ENCODE measurements at regions not wholly inside any gene's neighbourhood (a gene's known extent, or its start where the extent isn't known, plus 50 kb on each side); places are given as distances from the start of the nearest gene placed in this dataset.

DNA sequence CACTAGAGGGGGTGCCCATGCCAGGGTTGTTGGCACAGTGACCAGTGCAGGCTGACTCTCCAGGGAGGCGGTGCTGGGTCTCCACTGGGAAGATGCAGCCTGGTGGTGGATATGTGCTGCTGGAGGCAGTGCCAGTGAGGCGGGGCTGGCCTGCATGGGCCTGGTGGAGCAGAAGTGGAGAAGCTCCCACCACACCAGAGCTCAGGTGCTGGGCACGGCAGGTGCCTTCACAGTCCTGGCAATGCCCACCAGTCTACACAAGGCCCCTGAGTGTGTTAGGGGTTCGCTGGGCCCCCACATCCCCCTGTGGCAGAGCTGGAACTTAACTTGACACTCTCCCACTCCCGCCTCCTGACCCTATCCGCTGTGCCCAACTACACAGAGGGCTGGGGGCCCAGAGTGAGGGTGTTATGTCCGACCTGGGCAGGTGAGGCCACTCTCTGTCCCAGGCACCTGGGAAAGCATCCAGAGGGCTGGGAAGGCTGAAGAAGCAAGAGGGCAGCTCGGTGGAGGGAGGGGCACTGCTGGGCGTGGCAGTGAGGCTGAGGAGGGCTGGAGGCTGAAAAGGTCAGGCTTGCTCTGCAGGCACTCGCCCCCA, 102.4 kb upstream of the B3GAT1 start:
- no peak for DNase-seq
- POLR2A ChIA-PET (ENCODE audit: unreplicated experiment) = no interaction called here
- TF ChIP-seq, protein P1, sequence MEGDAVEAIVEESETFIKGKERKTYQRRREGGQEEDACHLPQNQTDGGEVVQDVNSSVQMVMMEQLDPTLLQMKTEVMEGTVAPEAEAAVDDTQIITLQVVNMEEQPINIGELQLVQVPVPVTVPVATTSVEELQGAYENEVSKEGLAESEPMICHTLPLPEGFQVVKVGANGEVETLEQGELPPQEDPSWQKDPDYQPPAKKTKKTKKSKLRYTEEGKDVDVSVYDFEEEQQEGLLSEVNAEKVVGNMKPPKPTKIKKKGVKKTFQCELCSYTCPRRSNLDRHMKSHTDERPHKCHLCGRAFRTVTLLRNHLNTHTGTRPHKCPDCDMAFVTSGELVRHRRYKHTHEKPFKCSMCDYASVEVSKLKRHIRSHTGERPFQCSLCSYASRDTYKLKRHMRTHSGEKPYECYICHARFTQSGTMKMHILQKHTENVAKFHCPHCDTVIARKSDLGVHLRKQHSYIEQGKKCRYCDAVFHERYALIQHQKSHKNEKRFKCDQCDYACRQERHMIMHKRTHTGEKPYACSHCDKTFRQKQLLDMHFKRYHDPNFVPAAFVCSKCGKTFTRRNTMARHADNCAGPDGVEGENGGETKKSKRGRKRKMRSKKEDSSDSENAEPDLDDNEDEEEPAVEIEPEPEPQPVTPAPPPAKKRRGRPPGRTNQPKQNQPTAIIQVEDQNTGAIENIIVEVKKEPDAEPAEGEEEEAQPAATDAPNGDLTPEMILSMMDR (conservative IDR thresholded peaks at IDR 0.05) = no peak
- TF ChIP-seq EZH2 (IDR thresholded peaks at IDR 0.05; ENCODE audit: low read depth) = no peak

DNA sequence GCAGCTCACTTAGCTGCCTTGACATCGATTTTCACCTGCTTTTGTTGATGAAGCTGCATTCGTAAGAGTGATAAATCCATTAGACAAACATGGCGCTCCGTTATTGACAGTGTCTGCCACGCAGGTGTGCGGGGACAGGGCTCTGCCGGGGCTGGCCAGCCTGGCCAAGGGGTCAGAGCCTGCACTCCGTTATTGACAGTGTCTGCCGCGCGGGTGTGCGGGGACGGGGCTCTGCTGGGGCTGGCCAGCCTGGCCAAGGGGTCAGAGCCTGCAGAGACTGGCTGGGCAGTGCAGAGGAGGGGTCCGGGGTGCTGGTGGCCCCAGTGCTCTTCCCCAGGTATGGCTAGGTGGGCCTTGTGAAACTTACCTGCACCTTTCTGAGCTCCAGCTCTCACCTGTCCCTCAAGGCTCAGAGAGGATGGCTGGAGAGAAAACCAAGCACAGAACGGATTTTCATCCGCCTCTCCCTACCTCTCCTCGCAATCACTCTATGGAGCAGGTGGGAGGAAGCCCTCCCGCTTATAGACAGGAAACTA, 101.6 kb upstream of the B3GAT1 start:
- Histone ChIP-seq H3K27me3 (ENCODE audit: insufficient read depth, low read depth) (peaks cover 100% of the 10 kb centered on the region), H3K9me2 (ENCODE audit: insufficient read depth) (no peaks in the 10 kb centered on the region), H3K27ac (no peak overlapping the region), H3K4me1 (replicated peaks; ENCODE audit: insufficient read depth) (no peaks in the 10 kb centered on the region), H3K4me2 (no peak overlapping the region), H3F3A (ENCODE audit: insufficient read depth, low read depth) (no peaks in the 10 kb centered on the region), H3K36me3 (ENCODE audit: low read depth) (no peaks in the 10 kb centered on the region), H3K4me3 (no peak overlapping the region), H3K79me2 (ENCODE audit: low read depth) (no peaks in the 10 kb centered on the region), H2AFZ (no peak overlapping the region), H3K9me3 (ENCODE audit: insufficient read depth, low read depth) (no peaks in the 10 kb centered on the region), H4K20me1 (ENCODE audit: insufficient read depth) (no peaks in the 10 kb centered on the region)
- no peak for DNase-seq
- POLR2A ChIA-PET (ENCODE audit: unreplicated experiment) = no interaction called here
- no TSS peak for BruUV-seq (replicated peaks)
- intact Hi-C loops (cut with micrococcal nuclease; ENCODE audit: unreplicated experiment) = no loop called here
- TF ChIP-seq, protein P1 (conservative IDR thresholded peaks at IDR 0.05) = no peak
- TF ChIP-seq EZH2 (IDR thresholded peaks at IDR 0.05; ENCODE audit: low read depth) = no peak
- CTCF ChIA-PET = no interaction called here

More for the DNA sequence above, 102.4 kb upstream of the B3GAT1 start:
- Histone ChIP-seq H3K27me3 (ENCODE audit: insufficient read depth, low read depth) (peaks cover 100% of the 10 kb centered on the region), H3K9me3 (ENCODE audit: insufficient read depth, low read depth) (no peaks in the 10 kb centered on the region), H3K4me3 (no peak overlapping the region), H3K4me1 (replicated peaks; ENCODE audit: insufficient read depth) (no peaks in the 10 kb centered on the region), H3F3A (ENCODE audit: insufficient read depth, low read depth) (no peaks in the 10 kb centered on the region), H4K20me1 (ENCODE audit: insufficient read depth) (no peaks in the 10 kb centered on the region), H3K27ac (no peak overlapping the region), H3K4me2 (no peak overlapping the region), H3K36me3 (ENCODE audit: low read depth) (no peaks in the 10 kb centered on the region), H2AFZ (no peak overlapping the region), H3K9me2 (ENCODE audit: insufficient read depth) (no peaks in the 10 kb centered on the region), H3K79me2 (ENCODE audit: low read depth) (no peaks in the 10 kb centered on the region)
- BruUV-seq (replicated peaks) = no TSS peak
- CTCF ChIA-PET = no interaction called here
- intact Hi-C loops (cut with micrococcal nuclease; ENCODE audit: unreplicated experiment) = no loop called here

DNA sequence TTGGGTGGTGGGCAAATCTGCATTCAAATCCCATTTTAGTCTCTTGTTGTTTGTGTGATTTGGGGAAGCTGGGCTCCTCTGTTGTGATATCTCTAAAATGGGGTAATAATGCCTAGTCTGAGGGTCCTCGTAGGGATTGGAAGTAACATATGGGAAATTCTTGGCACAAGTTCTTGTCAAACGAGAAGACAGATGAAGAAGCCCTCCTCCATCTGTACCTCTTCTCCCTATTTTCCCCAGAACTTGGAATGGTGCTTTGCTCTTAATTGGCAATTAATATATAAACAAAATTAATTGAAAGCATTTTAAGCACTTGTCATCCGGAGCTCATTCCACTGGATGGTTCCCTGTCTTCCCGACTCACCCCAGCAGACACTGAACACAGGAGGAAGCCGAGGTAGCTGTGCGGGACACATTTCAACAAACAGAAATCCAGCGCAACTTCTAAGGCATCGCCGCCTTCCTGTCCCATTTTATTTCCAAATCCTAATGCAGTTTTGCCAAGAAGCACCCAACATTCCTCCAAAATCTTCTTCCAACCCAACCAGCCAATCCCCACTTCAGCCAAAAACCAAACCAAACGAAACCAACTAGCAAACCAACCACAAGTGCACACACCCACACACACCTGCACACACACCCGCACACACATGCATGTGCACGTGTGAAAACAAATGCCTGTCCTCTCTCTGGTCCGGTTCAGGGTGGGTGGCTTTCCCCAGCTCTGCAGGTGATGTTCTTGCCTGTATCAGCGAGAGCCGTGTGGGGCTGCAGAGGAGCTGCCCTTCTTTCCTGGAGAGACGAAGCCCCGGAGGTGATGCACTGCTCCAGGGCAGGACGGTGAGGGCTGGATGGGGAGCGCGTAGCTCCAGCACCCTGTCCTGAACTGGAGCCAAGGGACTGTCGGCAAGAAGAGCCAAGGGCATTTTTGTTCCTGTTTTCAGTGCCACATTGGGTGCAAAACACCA, 100.8 kb upstream of the B3GAT1 start:
- H3K27me3 ChIP-seq (ENCODE audit: insufficient read depth, low read depth) = peaks cover 100% of the 10 kb centered on the region
- ChIA-PET POLR2A (ENCODE audit: unreplicated experiment) (no interaction called here), CTCF (no interaction called here)
- no peaks in the 10 kb centered on the region for H3K79me2 ChIP-seq (ENCODE audit: low read depth)
- H3K4me1 ChIP-seq (replicated peaks; ENCODE audit: insufficient read depth) = no peaks in the 10 kb centered on the region
- H3K9me3 ChIP-seq (ENCODE audit: insufficient read depth, low read depth) = no peaks in the 10 kb centered on the region
- BruUV-seq (replicated peaks) = no TSS peak
- H3K4me3 ChIP-seq = no peak overlapping the region
- no peak overlapping the region for H2AFZ ChIP-seq
- no peak for DNase-seq
- no peak for TF ChIP-seq EZH2 (IDR thresholded peaks at IDR 0.05; ENCODE audit: low read depth)
- TF ChIP-seq, protein P1 (conservative IDR thresholded peaks at IDR 0.05) = no peak
- H3K27ac ChIP-seq = no peak overlapping the region
- H3F3A ChIP-seq (ENCODE audit: insufficient read depth, low read depth) = no peaks in the 10 kb centered on the region
- no peaks in the 10 kb centered on the region for H4K20me1 ChIP-seq (ENCODE audit: insufficient read depth)
- intact Hi-C loops (cut with micrococcal nuclease; ENCODE audit: unreplicated experiment) = no loop called here
- no peak overlapping the region for H3K4me2 ChIP-seq
- no peaks in the 10 kb centered on the region for H3K9me2 ChIP-seq (ENCODE audit: insufficient read depth)
- H3K36me3 ChIP-seq (ENCODE audit: low read depth) = no peaks in the 10 kb centered on the region
